Neural crest cell (in vitro differentiated cells): ENCODE measurements at regions not wholly inside any gene's neighbourhood (a gene's known extent, or its start where the extent isn't known, plus 50 kb on each side); places are given as distances from the start of the nearest gene placed in this dataset.

Experiments used
- DNase-seq: peaks from one replicate; pipeline ENCODE4 v3.0.0; 2021; ENCODE audit warnings: low read depth, mixed read lengths, low spot score
- H3K27ac Mint-ChIP-seq: one replicate; pipeline ENCODE4 v1.8.0; 2021; ENCODE audit warnings: mild to moderate bottlenecking, mixed read lengths; ENCODE audit not compliant: unreplicated experiment
- H3K27me3 Mint-ChIP-seq: 2 replicates; pipeline ENCODE4 v1.8.0; 2021; ENCODE audit warnings: low read depth, mild to moderate bottlenecking, mixed read lengths
- H3K36me3 Mint-ChIP-seq: 2 replicates; pipeline ENCODE4 v1.8.0; 2021; ENCODE audit warnings: low read depth, mild to moderate bottlenecking, mixed read lengths
- H3K4me1 Mint-ChIP-seq: 2 replicates; pipeline ENCODE4 v1.8.0; 2021; ENCODE audit warnings: mixed read lengths
- H3K4me3 Mint-ChIP-seq: one replicate; pipeline ENCODE4 v1.8.0; 2021; ENCODE audit warnings: mild to moderate bottlenecking, mixed read lengths
- H3K9me3 Mint-ChIP-seq: 2 replicates; pipeline ENCODE4 v1.8.0; 2021; ENCODE audit warnings: mixed read lengths
- TF ChIP-seq, protein P1 (sequence below): fragments of 200-600 bp; sonication (generic); conservative IDR thresholded peaks from 2 replicates; pipeline ENCODE4 v1.5.0; 2021; ENCODE audit warnings: antibody characterized with exemption, mild to moderate bottlenecking

DNA sequence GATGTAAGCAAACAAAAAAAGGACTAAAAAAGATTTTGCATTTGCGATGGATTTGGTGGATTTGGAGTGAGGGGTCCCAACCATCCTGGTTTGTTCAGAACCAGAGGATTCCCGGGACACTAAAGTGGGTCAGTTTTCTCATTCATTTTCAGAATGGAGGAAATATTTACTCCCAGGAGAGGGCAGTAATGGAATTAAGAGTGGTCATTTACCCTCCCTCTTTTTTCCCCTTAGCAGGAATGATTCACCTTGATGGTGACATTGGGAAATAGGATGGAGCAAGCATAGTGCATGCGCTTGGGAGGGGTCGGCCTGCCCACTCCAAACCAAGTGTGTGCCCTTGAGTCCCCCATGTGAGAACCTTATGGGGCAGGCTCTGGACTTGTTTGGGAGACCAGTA is 164.2 kb upstream of the PUM3 start:
- TF ChIP-seq, protein P1, sequence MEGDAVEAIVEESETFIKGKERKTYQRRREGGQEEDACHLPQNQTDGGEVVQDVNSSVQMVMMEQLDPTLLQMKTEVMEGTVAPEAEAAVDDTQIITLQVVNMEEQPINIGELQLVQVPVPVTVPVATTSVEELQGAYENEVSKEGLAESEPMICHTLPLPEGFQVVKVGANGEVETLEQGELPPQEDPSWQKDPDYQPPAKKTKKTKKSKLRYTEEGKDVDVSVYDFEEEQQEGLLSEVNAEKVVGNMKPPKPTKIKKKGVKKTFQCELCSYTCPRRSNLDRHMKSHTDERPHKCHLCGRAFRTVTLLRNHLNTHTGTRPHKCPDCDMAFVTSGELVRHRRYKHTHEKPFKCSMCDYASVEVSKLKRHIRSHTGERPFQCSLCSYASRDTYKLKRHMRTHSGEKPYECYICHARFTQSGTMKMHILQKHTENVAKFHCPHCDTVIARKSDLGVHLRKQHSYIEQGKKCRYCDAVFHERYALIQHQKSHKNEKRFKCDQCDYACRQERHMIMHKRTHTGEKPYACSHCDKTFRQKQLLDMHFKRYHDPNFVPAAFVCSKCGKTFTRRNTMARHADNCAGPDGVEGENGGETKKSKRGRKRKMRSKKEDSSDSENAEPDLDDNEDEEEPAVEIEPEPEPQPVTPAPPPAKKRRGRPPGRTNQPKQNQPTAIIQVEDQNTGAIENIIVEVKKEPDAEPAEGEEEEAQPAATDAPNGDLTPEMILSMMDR = no peak
- H3K9me3 Mint-ChIP-seq = peaks cover 3% of the 10 kb centered on the region
- no peak overlapping the region for H3K27ac Mint-ChIP-seq
- H3K4me1 Mint-ChIP-seq = no peaks in the 10 kb centered on the region
- H3K4me3 Mint-ChIP-seq = no peak overlapping the region
- DNase-seq = no peak
- no peaks in the 10 kb centered on the region for H3K36me3 Mint-ChIP-seq
- no peaks in the 10 kb centered on the region for H3K27me3 Mint-ChIP-seq

DNA sequence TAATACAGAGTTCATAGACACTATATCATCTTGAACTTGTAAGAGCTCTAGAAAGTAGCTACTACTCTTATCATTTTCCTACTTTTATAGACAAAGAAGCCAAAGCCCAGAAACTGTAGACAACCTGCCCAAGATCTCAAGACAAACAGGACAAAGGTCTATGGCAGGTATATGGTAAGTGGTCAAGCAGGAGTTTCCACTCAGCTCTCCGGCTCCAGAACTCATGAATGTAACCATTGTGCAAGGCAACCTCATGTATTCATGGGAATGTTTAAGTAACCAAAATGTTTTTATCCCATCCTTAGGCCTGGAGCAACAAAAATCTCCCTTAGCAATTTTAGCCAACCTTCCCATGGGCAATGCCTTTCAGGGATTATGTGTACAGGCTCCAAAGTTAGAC is 163.4 kb upstream of the PUM3 start:
- H3K36me3 Mint-ChIP-seq = no peaks in the 10 kb centered on the region
- DNase-seq = no peak
- peaks cover 3% of the 10 kb centered on the region for H3K9me3 Mint-ChIP-seq
- H3K4me1 Mint-ChIP-seq = no peaks in the 10 kb centered on the region
- no peak overlapping the region for H3K4me3 Mint-ChIP-seq
- TF ChIP-seq, protein P1 = no peak
- H3K27me3 Mint-ChIP-seq = peaks cover under 1% of the 10 kb centered on the region
- no peak overlapping the region for H3K27ac Mint-ChIP-seq

DNA sequence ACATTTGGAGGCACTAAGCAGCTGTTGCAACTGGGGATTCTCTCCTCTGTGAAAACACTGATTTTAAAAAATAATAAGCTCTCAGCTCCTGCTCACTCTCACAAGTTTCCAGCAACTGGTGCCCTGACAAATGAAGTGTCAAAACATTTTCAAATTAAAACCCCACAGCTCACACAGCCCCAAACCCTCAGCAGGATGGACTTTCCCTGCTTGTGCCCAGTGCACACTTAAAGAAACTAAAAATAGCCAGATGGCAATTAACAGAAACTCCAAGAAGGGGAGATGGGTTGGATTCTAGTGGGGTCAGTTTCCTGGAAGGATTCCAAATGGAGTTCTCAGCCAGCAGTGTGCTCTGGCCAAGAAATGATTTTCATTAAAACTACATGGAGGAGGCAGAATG is 163.0 kb upstream of the PUM3 start:
- no peak overlapping the region for H3K4me3 Mint-ChIP-seq
- DNase-seq = no peak
- peaks cover 3% of the 10 kb centered on the region for H3K9me3 Mint-ChIP-seq
- no peak overlapping the region for H3K27ac Mint-ChIP-seq
- no peaks in the 10 kb centered on the region for H3K4me1 Mint-ChIP-seq
- no peaks in the 10 kb centered on the region for H3K36me3 Mint-ChIP-seq
- peaks cover 4% of the 10 kb centered on the region for H3K27me3 Mint-ChIP-seq
- TF ChIP-seq, protein P1 = no peak

DNA sequence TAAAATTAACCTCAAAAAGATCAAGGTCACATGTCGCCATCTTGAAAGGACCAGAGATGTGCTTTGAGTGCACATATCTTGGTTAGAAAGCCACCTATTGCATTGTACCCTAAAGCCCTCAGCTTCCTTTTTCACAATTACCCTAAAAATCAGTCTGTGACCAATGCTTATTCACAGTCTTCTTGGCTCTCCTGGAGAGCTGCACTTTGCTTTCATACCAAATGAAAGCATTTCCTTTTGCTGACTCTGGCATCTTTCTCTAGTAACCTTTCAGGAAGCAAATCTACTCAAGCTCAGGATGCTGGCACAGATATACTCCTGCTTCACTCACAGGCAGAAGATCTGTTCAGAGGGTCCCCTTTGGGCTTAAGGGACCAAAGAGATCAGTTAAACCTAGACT is 160.7 kb upstream of the PUM3 start:
- Mint-ChIP-seq H3K4me1 (no peaks in the 10 kb centered on the region), H3K4me3 (no peak overlapping the region), H3K27me3 (peaks cover 4% of the 10 kb centered on the region), H3K9me3 (peaks cover 5% of the 10 kb centered on the region), H3K36me3 (no peaks in the 10 kb centered on the region), H3K27ac (no peak overlapping the region)
- DNase-seq = no peak
- TF ChIP-seq, protein P1 = no peak

DNA sequence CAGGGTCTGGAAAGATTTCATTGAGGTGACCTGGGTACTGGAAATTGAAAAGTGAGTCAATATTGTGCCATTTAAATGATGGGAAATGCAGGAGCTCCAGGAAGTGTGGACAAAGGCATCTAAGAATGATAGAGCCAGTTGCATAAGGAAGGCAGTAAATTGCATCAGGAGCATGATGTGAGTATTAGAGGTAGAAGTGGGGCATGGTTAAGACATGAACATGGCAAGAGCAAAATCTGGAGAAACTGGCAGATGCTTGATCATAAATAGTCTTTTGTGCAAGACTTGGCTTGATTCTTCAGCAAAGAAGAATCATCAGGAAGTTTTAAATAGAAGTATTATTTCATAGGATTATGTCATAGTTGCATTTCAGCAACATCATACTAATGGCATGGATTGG is 157.4 kb upstream of the PUM3 start:
- no peak overlapping the region for H3K4me3 Mint-ChIP-seq
- H3K4me1 Mint-ChIP-seq = no peaks in the 10 kb centered on the region
- H3K36me3 Mint-ChIP-seq = no peaks in the 10 kb centered on the region
- no peak for DNase-seq
- peaks cover 4% of the 10 kb centered on the region for H3K27me3 Mint-ChIP-seq
- peaks cover 2% of the 10 kb centered on the region for H3K9me3 Mint-ChIP-seq
- TF ChIP-seq, protein P1 = no peak
- no peak overlapping the region for H3K27ac Mint-ChIP-seq

DNA sequence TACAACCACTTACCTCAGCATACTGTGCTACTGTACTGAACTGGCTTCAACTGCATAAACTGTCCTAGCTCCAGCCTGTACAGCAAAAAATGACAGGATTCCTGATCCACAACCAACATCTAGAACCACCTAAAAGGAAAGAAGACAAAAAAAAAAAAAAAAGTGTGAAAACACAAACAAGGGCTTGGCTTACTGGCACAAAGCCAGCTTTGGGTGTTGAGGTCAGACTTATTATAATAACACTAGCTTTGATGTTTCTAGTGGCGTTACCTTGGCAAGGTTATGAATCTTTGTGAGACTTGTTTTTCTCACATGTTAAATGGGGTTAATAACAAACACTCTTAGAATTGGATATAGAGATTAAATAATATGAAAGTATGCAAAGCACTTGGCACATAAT is 148.5 kb upstream of the PUM3 start:
- no peaks in the 10 kb centered on the region for H3K9me3 Mint-ChIP-seq
- H3K27ac Mint-ChIP-seq = no peak overlapping the region
- no peak overlapping the region for H3K4me3 Mint-ChIP-seq
- TF ChIP-seq, protein P1 = no peak
- H3K36me3 Mint-ChIP-seq = no peaks in the 10 kb centered on the region
- no peak for DNase-seq
- H3K27me3 Mint-ChIP-seq = no peaks in the 10 kb centered on the region
- H3K4me1 Mint-ChIP-seq = no peaks in the 10 kb centered on the region
